Stimulated activated CD4-positive, alpha-beta T cell treated with anti-CD3 and anti-CD28 coated beads, Interleukin-4, amount 100 ng/mL, for 1 hour (primary cell): ENCODE measurements at regions not wholly inside any gene's neighbourhood (a gene's known extent, or its start where the extent isn't known, plus 50 kb on each side); places are given as distances from the start of the nearest gene placed in this dataset.
"Not testable (repeated sequence)": the region's sequence is repeated elsewhere in the genome, so short reads cannot be mapped to it uniquely, and the experiment has no call there.

Experiments used
- DNase-seq: peaks from one replicate; pipeline ENCODE4 v3.0.0-alpha.2; 2020

- DNase-seq = not testable (repeated sequence)
Observed at GRCh38 chr16:13632504-13632903, 287.4 kb upstream of the ERCC4 start.

DNA sequence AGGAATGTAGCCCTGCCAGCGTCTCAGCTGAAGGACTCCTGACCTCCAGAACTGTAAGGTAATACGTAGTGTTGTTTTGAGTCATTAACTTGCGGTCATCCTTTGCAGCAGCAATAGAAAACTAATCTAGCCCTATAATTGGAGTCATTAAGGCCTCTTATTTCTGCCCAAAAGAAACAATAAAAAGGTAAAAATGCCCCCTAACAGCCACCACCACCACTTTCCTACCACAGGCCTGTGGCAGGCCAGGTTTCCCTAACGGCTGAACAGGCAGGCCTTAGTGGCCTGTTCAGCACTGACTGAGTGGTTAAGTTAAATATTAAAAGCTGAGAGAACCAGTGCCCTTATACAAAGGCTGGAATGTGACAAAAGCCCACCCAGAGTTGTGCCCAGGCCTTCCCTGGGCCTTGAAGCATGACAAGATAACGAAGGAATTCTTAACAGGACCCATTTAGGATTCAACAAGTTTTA, 286.5 kb upstream of the ERCC4 start:
- no peak for DNase-seq

GRCh38 chr16:13634253-13634652, 285.7 kb upstream of the ERCC4 start:
- no peak for DNase-seq

DNA sequence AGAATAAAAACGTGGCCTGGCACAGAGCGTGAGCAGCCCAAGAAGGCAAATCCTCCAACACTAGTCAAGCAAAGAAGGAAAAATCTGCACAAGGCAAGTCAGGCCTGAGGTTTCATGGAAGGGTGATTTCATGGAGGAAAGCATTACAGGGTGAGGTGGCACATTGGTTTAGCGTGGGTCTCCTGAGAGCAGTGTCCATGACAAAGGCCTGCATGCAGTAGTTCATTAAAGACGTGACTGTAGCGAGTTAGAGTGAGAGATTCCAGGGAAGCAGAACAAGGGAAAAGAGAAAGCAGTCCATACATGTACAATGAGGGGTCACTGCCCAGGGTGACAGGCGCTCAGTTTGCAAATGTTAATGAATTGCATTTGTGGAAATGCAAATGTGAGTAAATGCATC, 285.0 kb upstream of the ERCC4 start:
- DNase-seq = no peak

- DNase-seq = no peak
Observed at GRCh38 chr16:13638218-13638617, 281.7 kb upstream of the ERCC4 start.

GRCh38 chr16:13643412-13643811, 276.5 kb upstream of the ERCC4 start:
- DNase-seq = no peak

DNA sequence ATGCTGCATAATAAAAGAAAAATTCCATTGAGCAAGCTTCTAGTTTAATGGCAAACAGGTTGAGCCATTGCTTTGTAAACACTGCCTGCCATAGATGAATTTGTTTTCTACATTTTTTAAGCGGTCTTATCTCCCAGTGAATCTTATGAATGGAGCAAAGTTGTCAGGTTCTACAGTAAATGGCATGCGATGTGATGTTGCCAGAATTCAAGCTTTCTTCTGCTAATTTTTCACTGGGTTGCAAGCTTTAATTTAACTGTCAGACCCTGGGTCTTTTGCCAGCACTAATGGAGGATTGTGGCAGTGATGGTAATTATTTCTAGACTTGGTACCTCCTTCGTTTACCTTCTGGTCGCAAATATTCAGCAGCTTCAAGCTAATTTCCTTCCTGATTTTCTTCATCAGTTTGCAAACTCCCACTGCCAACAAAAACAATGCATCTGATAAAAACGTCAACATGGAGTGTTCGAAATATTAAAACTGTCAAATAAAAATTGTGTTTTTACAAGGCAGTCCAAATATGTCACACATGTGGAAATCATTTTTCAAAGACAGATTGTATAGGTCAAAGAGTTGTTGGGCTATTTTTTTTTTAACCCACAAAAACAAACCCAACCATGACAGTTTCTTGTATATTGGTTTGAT, 274.2 kb upstream of the ERCC4 start:
- no peak for DNase-seq

GRCh38 chr16:13660807-13661206, 259.1 kb upstream of the ERCC4 start:
- no peak for DNase-seq

- no peak for DNase-seq
Observed at GRCh38 chr16:13665876-13666275, 254.1 kb upstream of the ERCC4 start.

GRCh38 chr16:13672196-13672595, 247.8 kb upstream of the ERCC4 start:
- DNase-seq = no peak

DNA sequence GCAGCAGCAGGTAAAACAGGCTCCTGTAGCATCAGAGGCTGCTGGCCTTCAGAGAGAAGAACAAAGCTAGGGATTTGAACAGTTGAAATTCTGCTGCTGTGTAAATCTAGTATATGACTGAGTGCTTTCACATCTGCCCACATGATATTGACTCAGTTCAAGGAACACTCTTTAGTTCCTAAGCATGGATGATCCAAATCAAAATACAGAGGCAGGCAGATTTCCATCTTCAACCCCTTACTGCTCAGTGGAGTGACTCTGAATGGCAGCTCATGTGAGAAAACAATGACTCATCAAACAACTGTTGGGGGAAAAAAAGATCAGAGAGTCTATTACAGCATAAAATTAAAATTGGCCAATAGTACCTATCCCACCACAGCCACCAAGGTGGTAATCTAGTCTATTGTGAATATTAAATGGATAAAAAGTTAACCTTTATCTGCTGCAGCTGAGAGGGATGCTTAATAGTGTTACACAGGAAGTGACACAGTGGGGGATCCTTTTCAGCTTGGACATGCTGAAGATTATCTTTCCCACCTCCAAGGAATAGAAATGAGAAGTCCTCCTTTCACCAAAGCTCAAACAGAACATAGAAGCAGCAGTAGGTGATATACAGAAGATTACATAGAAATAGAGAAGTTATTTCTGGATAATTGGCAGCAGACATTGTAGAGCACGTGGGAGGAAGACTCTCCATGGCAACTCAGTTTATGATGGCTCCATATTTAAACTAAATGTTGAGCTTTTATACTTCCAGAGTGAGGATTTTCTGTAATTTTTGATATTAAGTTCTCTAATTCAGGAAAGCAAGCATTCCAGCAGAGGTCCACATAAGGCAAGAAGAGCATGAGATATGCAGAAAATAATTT, 239.7 kb upstream of the ERCC4 start:
- DNase-seq = no peak

GRCh38 chr16:13684819-13685563, 235.0 kb upstream of the ERCC4 start:
- no peak for DNase-seq

DNA sequence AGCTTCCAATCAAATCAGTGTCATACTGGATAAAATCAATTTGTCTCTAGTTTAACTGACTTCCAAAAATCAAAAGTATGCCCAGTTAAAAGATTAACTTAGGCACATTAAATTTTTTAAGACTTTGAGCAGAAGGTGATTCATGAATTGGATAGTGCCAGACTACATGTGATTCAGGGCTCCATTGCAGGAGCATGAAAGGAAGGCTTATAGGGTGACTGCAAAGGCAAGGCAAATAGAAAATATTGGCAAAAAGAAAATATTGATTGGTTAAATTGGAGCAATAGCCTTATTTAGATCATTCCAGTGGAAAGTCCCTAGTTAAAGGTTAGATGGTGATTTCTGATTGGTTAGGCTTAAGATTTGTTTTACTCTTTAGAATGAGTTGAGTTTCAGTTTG, 223.9 kb upstream of the ERCC4 start:
- DNase-seq = no peak

- no peak for DNase-seq
Observed at GRCh38 chr16:13697013-13697412, 222.9 kb upstream of the ERCC4 start.

GRCh38 chr16:13697568-13697967, 222.4 kb upstream of the ERCC4 start:
- no peak for DNase-seq

DNA sequence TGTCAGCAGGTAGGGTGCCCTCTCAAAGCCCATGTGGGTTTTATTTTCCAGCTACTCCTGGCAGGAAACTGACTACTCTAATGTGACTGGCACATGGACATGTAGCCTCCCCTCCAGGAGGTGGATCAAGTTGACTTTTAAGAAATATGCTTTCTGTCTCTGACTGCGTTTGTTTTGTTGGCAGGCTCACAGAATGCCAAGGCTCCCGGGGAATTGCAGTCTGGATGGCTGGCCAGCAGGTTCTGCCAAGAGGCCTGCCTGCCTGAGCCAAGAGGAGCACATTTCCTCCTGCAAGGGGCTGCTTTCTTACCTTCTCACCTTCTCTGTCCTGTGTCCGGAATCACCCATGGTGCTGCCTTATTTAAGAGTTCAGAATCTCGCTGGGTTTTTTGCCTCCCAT, 217.3 kb upstream of the ERCC4 start:
- no peak for DNase-seq

DNA sequence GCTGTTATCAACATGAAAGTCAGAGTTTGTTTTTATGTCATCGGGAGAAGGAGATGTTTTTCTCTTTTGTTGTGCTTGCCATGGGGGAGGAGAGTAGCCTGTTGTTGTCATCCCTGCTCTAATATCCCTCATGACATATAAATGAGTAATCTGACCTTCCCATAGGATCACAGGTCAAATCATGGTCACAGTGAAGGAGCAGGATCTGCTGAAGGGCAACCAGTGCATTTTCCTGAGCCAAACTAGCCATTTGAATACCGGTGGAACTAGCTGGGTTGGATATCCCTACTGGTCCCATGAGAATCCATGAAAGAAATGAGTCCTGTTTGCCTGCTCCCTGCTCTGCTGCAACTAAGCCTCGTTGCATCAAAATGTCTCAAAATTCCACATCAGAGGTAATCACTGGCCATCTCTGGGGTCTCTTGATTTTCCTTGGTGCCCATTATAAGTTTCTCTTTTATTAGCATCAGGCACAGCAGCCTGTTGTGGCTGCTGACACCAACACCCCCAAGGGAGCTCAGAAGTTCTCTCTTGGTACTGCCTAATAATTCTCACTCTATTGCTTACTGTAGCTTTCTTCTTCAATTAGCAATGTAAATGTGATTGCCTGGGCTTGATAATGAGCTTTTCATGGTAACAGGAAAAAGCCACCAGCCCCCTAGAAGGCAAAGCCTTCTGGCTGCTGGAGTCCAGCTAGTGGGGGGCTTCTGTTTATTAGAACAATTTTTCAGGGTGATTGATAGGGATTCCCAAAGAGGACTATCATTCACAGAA, 211.4 kb upstream of the ERCC4 start:
- DNase-seq = no peak

GRCh38 chr16:13718748-13719147, 201.2 kb upstream of the ERCC4 start:
- no peak for DNase-seq

DNA sequence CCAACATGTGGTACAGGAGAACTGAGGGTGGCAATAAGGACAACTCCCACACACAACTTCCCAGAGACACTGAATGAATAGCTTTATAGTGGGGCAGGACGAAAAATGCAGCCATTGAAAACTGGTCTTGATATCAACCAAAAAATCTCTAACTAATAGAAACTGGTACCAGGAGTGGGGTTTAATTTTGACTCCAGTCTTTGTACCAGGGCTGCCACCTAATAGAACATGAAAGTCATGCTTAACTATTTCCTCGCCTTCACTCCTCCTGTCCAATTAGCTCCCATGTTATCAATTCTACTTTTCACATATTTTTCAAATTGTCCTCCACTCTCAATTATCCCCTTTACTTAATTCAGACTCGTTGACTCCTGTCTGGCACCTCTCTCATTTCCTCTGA, 192.0 kb upstream of the ERCC4 start:
- no peak for DNase-seq

GRCh38 chr16:13733561-13733960, 186.4 kb upstream of the ERCC4 start:
- no peak for DNase-seq

DNA sequence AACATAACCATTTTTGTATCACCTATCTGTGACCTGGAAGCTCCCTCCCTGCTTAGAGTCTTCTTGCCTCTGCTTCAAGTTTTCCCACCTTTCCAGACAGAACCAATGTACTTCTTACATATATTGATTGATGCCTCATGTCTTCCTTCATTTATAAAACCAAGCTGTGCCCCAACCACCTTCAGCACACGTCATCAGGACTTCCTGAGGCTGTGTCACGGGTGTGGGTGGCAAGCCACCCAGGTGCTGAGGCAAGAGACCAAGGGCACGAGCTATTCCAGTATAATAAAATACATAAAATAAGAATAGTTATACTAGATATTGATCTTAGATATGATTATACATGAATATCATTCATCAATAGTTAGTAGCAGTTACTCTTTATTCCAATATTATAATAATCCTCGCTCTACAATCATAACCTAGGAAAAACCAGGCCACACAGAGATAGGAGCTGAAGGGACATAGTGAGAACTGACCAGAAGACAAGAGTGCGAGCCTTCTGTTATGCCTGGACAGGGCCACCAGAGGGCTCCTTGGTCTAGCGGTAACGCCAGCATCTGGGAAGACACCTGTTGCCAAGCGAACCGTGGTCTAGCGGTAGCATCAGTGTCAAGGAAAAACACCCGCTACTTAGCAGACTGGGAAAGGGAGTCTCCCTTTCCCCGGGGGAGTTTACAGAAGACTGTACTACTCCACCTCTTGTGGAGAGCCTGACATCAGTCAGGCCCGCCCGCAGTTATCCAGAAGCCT, 180.2 kb upstream of the ERCC4 start:
- not testable (repeated sequence) for DNase-seq

- DNase-seq = no peak
Observed at GRCh38 chr16:13742928-13743327, 177.0 kb upstream of the ERCC4 start.
